COLO829 (cell line): ENCODE measurements at regions not wholly inside any gene's neighbourhood (a gene's known extent, or its start where the extent isn't known, plus 50 kb on each side); places are given as distances from the start of the nearest gene placed in this dataset.
"Not testable (repeated sequence)": the region's sequence is repeated elsewhere in the genome, so short reads cannot be mapped to it uniquely, and the experiment has no call there.

ENCODE experiments used
- DNase-seq: peaks from one replicate; pipeline ENCODE4 v3.0.0; 2012; ENCODE audit warnings: low spot score

DNA sequence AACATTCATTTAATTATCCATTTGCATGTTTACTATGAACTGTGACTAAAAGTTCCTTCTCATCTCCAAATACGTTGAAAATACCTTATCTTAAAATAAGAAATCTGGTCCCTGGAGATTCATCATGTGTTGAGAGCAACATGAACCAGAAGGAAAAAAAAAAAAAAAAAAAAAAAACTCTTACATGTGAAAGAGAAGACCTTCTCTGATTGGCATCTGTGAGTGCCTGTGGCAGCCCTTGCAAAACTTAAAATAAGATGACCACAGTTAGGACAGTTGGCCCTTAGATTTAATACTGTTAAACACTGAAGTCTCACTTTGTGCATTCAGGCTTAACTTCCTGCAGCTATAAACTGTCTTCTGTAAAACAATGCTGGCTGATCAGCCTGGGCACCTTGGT, 1395.2 kb upstream of the ADGRL4 start:
- DNase-seq, result no peak

DNA sequence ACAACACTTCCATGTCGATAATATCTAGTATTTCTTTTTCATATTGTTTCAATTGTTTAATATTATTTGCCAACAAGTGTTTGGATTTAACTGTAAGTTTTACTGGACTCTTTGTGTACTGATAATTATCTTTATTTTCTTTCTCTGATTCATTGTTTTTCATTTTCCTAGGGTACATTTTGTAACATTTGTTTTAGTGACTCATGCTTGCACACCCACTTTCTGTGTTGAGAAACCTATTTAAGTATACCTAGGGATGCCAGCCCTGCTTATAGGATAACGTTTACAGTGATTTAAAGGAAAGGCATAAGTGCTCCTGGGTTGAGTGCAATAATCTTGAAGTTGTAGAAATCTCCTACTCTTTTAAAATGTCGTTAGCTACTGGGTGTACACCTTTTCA, 1386.0 kb upstream of the ADGRL4 start:
- DNase-seq, result no peak

DNA sequence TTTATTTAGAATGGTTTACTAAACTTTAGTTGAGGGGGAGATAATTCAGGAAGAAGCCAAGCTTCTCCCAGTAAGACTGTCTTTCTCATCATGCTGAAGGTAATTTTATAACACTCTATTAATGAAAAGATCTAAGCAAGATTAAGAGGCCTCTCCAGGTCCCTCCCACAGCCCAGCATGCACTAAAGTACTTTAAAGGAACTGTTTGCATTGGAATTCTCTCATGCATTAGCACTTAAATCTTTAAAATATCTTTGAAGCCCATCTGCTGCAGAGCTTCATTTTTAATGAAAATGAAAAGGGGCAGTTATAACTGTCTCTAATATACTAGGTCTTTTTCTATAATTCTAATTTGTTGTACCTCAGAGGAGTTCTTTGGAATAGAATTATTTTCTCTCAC, 1379.1 kb upstream of the ADGRL4 start:
- no peak for DNase-seq

DNA sequence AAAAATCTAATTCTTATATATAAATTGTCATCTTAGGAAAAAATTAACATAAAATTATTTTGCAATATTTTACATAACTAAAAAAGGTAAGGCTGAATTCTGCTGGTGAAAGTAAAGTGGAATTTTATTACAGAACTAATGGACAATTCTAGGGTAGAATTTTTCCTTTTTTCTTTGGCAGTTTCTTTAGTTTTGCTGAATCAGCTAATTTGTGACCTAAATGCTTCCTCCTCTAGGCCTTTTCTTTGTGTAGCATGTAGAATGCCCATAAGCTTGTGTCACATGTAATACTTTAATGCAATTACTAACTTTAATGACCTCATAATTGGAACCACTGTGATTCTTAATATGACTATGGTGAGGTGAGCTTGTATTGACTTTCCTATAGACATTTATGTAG, 1378.4 kb upstream of the ADGRL4 start:
- no peak for DNase-seq

DNA sequence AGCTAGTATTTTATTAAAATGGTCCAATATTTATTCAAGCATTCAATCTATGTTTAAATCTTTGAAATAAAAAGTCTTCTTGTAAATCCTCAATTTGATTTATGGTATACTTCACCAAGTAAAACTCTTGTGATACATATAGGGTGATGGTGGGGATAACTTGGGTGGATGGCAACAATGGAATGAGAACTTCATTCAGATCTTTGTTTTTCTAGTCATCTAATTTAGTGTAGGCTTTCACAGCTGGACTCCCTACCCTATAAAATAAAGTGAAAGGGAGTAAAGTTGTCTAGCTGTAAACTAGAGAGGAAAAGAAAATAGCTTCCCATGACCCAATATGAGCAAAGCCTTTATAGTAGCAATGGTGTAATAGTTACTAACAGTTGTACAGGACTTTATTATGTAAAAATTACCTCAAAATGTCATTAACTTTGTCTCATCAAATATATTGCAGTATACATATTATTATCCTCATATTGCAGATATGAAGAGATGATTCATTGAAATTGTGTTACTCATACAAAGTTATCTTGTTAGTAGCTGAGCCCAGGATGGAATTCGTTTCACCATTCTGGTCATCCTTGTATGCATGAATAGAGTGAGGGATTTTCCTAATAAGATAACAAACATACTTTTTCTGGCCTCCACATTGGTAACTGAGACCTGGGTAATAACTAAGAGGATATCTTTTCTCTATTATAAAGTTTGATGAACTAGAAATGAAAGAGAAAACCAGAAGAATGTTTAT, 1377.7 kb upstream of the ADGRL4 start:
- DNase-seq, result no peak

DNA sequence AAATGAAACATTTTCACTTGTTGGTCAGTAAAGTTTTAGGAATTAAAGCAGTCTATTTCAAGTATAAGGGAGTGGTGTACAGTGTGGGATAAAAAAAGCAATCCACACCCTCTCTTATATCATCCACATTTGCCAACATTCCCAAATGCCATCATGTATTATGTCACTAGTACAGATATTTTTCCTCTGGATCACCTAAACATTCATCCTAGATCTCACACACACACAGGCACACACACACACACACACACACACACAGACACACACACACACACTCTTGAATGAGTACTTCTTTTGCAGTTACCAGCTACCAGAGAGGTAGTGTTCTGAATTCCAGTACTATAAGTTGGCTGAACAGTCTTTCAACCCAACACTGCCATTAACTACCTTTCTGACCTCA, 1369.1 kb upstream of the ADGRL4 start:
- no peak for DNase-seq

DNA sequence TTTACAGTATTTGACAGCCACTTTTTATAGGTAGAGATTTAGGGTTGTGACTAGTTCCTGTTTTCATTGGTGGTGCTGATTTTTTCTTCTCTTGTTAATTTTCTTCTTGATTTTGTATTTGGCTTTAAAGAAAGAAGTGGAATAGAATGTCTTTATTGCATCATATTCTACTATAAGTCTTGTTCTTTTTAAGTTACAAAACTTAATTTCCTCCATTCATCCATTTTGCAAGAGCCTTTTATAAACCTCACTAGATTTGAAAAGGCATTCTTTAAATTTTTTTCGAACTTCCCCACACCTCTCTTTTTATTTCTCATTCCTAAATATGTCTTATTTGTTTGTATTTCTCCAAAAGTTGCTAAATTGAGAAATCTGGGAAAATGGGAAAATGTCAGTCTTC, 1368.6 kb upstream of the ADGRL4 start:
- no peak for DNase-seq

DNA sequence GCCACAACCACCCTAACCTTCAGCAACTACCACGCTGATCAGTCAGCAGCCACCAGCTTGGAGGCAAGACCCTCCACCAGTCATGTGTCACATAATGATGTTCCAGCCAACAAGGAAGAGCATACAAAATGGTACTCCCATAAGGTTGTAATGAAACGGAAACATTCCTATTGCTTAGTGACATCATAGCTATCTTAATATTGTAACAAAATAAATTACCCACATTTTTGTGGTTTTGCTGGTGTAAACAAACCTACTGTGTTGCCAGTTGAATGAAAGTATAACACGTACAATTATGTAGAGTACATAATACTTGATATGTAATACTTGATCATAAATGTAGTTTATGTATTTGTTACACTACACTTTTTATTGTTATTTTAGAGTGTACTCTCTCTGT, 1363.2 kb upstream of the ADGRL4 start:
- no peak for DNase-seq

DNA sequence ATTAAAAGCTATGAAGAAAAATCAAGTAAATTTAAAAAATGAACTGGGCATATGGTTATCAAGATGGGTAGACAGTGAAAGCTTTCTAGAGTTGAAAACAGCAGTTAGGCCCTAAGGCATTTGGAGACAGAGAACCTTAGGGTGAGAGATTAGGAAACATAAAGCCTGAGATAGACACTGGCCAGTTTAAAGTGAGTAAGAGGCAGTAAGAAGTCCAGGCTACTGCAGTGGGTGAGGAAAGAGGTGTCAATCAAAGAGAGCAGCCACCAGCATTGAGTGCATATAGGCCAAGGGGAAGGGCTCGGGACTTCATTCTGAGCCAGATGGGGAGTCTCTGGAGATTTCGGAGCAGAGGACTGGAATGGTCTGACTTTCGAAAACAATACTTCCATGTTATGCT, 1360.5 kb upstream of the ADGRL4 start:
- no peak for DNase-seq

DNA sequence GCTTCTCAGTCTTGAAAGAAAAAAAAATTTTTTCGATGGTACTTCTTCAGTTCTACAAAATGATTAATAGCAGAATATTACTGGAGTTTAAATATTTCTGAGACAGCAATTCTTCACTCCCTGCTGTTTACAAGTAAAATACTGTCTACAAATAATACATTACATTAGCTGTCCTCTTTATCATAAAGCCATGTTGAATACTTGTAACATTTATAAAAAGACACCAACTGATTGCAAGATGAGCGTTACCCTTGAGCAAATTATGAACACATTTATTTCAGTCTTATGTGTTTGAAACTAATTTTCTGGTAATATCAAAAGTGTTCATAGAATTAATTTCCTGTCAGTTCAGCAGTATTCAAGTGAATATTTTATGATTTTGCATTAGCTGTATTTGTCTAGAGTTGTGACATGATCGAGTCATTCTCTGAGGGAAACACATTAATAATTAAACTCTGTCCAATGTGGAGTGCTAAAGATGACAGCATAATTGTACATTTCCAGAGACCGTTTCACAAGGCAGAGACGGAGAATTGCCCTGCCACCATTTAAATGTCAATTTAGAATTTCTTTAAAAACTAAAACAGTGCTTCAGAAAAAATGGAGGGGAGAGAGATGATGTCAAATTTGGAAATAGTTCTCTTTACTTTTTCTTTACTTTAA, 1359.0 kb upstream of the ADGRL4 start:
- no peak for DNase-seq

DNA sequence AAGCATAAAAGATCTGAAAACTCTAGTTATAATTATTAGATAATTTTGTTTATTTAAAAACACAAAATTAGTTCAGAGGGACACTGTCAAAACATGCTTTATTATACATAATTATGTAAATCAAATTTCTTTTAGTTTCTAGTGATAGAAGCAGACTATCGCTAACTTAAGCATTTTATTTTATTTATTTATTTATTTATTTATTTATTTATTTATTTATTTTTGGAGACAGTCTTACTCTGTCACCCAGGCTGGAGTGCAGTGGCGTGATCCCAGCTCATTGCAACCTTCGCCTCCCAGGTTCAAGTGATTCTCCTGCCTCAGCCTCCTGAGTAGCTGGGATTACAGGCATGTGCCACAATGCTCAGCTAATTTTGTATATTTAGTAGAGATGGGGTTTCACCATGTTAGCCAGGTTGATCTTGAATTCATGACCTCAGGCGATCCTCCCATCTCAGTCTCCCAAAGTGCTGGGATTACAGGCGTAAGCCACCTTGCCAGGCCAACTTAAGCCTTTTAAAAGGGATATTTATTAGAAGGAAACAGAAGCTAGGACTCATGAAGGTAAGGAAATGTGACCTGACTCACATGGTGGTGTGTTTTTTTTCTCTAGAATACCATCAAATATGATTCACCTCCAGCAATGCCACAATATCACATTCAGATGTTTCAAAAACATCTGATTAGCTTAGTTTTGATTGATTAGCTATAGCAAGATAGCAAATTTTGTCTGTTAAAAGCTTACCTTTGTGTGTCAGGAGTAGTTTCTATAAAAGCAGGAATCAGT, 1357.4 kb upstream of the ADGRL4 start:
- no peak for DNase-seq

DNA sequence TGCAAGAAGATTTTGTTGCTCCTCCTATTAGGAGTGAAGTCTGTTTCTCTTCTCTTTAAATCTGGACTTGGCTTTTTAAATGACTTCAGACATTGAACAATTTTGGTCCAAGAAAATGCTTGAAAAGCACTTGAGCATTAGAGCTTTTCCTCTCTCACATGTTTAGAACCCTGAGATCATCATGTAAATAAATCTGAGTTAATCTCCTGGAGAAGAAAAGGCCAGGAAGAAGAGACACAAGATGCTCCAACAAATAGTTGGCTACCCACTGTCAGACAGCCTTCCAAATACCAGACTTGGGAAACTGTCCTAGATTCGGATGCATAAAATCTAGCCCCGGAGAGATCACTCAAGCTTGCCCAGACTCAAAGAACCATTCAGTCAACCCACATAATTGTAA, 1353.1 kb upstream of the ADGRL4 start:
- DNase-seq, result no peak

DNA sequence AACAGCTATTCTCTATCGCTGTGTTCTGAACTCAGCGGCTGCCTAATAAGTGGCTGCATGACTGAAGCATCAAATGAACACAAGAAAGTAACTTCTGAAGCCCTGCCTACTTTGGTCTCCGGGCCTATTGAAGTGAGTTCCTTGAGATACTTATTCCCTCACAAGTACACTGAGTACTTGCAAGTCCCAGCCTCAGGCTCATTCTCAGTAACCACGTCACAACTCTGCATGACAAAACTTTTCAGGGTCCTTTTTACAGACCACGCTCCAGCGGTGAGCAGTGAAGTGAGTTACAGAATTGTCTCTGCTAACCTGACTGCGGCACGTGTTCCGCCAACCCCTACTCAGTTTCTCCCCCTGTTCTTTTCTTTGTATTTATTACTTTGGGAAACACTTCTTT, 1342.7 kb upstream of the ADGRL4 start:
- DNase-seq, result no peak

DNA sequence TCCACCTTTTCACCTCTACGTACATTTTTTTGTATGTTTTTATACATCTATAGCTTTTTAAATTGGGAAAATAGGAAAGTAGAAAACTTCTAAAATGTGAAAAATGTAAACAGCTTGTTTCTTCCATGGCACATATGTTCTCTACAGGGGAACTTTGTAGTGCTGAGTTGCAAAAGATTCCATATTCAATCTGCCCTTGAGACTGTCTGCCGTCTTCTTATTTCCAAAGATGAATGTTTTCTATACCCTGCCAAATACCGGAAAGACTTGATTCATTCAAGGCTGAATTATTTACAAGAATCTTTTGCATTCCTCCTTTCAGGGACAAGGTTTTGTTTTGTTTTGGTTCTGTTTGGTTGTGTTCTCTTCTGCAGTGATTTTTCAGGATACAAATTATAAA, 1334.5 kb upstream of the ADGRL4 start:
- no peak for DNase-seq

DNA sequence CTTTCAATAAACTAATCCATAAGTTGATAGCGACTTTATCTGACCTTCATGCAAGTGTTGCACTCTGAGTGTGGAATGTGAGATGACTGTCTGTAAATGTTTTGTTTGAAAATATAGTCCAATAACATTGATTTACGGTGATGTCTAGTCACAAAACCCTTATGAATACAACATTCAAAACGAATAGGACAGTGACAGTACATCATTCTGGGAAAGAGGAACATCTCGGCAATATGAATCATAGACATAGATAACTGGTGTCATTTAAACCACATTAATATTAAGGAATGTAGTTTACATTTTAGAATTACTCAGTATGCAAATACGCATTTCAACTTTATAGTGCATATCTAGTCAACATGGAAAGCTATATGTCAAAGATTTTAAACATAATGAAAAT, 1311.6 kb upstream of the ADGRL4 start:
- no peak for DNase-seq

DNA sequence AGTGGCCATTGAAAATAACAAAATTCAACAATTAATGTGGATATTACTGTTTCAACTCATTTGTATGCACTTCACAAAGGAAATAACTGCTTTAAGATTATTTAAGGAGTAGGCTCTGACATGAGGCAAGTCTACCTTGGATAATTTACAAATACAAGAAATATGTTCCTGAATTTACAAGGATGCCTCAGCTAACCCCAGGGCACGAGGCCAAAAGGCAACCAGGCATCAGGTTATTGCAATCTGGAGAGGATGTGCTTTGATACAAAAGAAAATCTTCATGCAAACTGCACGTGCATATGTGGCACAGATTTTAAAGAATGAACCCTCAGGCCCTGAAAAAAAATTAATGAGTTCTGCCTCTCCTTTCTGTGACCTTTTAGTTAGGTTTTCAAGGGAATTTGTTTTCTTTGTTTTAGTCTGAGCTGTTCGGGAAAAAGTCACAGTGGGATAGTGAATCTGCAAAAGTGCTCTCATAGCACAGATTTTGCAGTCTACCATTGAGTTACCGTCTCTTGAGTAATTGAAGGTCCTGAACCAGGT, 1304.2 kb upstream of the ADGRL4 start:
- no peak for DNase-seq

DNA sequence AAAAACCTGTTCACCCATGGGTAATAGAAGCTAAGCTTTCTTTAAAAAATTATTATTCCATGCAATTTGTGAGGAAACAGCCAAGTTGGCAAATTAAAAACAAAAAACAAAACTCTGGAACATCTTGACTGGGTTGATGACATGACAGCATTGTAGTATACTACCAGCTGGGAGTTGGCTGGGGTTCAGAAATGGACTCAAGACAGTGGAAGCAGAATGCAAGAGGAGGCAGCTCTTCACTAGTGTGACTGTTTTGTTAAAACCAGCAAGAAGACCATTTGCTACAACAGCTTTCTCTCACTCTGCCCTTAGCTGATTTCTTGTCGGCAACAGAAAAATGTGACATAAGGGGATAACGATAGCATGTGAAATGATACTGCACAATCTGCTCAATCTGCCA, 1298.9 kb upstream of the ADGRL4 start:
- no peak for DNase-seq

DNA sequence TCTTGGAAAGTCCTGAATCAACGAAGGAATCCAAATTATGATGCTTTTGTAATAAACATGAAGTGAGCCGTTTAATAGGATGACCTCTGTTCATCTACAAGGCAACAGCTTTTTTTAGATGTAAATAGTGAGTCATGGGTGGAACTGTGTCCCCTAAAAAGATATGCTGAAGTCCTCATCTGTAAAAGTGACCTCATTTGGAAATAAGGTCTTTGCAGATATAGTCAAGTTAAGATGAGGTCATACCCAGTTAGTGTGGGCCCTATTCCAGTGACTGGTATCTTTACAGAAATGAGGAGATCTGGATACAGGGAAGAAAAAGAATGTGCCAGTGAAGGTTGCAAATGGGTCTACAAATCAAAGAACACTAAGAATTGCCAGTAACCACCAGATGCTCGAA, 1287.3 kb upstream of the ADGRL4 start:
- DNase-seq, result no peak

DNA sequence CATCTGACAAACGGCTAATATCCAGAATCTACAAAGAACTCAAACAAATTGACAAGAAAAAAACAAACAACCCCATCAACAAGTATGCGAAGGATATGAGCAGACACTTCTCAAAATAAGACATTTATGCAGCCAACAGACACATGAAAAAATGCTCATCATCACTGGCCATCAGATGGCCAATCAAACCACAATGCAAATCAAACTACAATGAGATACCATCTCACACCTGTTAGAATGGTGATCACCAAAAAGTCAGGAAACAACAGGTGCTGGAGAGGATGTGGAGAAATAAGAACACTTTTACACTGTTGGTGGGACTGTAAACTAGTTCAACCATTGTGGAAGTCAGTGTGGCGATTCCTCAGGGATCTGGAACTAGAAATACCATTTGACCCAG, 1282.2 kb upstream of the ADGRL4 start:
- not testable (repeated sequence) for DNase-seq

DNA sequence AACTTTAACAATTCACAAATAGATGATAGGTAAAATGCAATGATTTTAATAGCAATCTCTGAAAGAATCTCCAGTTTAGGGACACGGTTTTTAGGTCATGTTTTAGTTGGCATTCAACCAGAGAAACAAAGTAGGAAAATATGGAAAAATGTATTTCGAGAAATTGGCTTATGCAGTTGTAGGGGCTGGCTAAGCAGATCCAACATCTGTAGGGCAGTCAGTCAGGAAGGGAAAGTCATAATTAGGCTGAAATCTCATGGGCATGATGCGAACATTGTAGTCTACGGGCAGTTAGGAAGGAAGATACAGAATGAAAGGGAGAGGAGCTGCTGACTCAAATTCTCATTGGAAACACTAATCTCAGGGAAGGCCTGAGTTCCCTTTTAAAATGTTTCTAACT, 1276.0 kb upstream of the ADGRL4 start:
- no peak for DNase-seq

DNA sequence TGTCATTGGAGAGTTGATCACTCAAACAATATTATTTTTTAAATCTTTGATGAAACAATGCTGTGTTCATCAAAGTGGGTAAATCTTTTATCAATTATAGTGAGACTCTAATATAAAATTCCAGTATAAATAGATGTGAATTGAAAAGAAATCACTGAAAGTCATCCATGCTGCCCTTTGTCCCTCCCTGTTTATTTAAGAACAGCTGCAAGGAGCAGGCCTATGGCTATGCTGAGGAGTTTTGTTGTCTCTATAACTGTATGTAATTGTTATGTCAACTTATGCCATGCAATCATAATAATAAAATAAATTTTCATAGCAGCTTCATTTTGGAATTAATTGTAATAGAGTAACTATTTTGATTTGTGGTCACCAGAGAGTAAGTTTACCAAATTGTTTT, 1272.4 kb upstream of the ADGRL4 start:
- no peak for DNase-seq

DNA sequence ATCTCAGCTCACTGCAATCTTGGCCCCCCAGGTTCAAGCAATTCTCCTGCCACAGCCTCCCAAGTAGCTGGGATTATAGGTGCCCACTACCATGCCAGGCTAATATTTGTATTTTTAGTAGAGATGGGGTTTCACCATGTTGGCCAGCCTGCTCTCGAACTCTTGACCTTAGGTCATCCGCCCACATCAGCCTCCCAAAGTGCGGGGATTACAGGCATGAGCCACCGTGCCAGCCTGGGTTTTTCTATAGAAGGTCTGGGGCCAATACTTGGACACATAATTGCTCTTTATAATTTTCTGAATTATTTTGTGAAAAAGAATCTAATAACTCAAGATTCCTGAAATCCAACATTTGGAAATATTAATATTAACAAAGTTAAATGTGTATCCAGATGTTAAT, 1267.7 kb upstream of the ADGRL4 start:
- no peak for DNase-seq

DNA sequence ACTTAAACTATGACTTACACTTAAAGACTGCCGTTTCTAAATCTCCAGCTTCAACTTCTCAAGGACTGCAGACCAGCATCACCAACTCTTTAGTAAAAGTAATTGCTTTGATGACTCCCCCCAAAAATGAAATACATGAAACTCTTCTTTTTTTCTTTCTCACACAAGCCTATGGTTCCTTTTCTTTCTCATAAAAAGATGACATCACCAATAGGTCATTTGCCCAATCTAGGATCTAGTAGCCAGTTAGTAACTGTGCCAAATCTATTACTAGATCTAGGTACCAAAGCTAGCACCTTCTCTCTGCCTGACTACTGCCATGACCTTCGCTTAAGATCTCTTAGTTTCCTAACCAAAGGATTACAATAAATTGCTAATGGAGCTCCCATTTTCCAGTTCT, 1266.0 kb upstream of the ADGRL4 start:
- no peak for DNase-seq
